ENCODE measurements at regions not wholly inside any gene's neighbourhood (a gene's known extent, or its start where the extent isn't known, plus 50 kb on each side); places are given as distances from the start of the nearest gene placed in this dataset.

DNA sequence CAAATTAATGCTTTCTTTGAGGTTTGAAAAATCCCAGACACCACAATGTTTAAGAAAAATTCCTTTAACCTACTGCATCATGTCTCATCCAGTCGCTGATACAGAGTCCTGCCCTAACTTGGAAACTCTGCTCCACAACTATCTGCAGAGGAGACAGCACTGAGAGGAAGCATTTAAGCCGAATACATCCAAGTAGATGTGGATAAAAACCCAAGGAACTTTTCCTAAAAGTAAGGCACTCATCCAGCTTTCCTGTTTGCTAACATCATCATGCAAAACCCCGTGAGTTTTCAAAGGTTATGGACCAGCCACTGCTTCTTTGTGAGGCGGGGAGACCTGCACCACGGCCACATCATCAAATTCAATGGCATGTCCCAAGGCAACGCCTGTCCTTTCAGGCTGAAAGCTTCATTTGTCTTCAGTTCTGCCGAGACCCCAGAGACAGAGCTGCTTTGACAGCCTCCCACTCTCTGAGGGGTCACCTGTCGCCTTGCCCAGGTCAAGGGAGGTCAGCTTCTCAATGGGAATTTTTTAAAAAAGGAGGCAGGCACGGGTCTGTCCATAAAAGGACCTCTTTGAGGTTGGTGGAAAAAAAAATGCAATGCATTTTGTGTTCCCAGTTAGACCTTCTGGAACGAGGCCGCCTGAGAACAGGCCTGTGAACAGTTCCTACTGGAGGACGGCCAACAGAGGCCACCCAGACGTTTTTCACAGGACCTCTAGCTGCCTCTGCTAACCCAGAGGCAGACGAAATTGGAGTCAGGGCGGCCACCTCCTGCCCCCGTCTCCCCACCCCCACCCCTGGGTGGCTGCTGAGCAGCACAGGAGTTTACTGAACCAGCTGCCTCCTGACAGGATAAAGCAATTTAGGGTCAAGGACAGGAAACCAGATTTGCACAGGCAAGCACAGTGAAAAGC, 142.5 kb upstream of the HDDC2 start:
- TF ChIP-seq CEBPB (IDR thresholded peaks at IDR 0.05; ENCODE audit: low read depth, low read length) (no peak), RFX5 (IDR thresholded peaks at IDR 0.05; ENCODE audit: low read depth, low read length) (no peak), NFE2L2 (IDR thresholded peaks at IDR 0.05; ENCODE audit: low read depth, low read length) (no peak), FOS (IDR thresholded peaks at IDR 0.05; ENCODE audit: low read depth, low read length) (no peak), RCOR1 (IDR thresholded peaks at IDR 0.05; ENCODE audit: insufficient replicate concordance, low read length) (no peak), CHD1 (IDR thresholded peaks at IDR 0.05; ENCODE audit: low read depth, low read length) (no peak), RAD21 (IDR thresholded peaks at IDR 0.05; ENCODE audit: low read length) (no peak), POLR2A (IDR thresholded peaks at IDR 0.05; ENCODE audit: low read depth, low read length) (no peak), MAFK (IDR thresholded peaks at IDR 0.05; ENCODE audit: low read depth, low read length) (no peak)
- TF ChIP-seq, protein P1, sequence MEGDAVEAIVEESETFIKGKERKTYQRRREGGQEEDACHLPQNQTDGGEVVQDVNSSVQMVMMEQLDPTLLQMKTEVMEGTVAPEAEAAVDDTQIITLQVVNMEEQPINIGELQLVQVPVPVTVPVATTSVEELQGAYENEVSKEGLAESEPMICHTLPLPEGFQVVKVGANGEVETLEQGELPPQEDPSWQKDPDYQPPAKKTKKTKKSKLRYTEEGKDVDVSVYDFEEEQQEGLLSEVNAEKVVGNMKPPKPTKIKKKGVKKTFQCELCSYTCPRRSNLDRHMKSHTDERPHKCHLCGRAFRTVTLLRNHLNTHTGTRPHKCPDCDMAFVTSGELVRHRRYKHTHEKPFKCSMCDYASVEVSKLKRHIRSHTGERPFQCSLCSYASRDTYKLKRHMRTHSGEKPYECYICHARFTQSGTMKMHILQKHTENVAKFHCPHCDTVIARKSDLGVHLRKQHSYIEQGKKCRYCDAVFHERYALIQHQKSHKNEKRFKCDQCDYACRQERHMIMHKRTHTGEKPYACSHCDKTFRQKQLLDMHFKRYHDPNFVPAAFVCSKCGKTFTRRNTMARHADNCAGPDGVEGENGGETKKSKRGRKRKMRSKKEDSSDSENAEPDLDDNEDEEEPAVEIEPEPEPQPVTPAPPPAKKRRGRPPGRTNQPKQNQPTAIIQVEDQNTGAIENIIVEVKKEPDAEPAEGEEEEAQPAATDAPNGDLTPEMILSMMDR (conservative IDR thresholded peaks at IDR 0.05; ENCODE audit: low read depth, low read length), result no peak
- TF ChIP-seq, protein P2, sequence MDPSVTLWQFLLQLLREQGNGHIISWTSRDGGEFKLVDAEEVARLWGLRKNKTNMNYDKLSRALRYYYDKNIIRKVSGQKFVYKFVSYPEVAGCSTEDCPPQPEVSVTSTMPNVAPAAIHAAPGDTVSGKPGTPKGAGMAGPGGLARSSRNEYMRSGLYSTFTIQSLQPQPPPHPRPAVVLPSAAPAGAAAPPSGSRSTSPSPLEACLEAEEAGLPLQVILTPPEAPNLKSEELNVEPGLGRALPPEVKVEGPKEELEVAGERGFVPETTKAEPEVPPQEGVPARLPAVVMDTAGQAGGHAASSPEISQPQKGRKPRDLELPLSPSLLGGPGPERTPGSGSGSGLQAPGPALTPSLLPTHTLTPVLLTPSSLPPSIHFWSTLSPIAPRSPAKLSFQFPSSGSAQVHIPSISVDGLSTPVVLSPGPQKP (IDR thresholded peaks at IDR 0.05; ENCODE audit: borderline replicate concordance, low read depth, low read length), result no peak
- TF ChIP-seq, protein P3, sequence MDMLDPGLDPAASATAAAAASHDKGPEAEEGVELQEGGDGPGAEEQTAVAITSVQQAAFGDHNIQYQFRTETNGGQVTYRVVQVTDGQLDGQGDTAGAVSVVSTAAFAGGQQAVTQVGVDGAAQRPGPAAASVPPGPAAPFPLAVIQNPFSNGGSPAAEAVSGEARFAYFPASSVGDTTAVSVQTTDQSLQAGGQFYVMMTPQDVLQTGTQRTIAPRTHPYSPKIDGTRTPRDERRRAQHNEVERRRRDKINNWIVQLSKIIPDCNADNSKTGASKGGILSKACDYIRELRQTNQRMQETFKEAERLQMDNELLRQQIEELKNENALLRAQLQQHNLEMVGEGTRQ (IDR thresholded peaks at IDR 0.05; ENCODE audit: low read depth, low read length), result no peak

More for the DNA sequence above, 142.5 kb upstream of the HDDC2 start:
- no peak overlapping the region for H2BK120ac ChIP-seq (ENCODE audit: low read depth, low read length)
- no peak overlapping the region; the same call in 1 of the 2 replicates for H3K56ac ChIP-seq (ENCODE audit: extremely low read depth, insufficient read depth, low read length)
- no peaks in the 10 kb centered on the region for H4K20me1 ChIP-seq (ENCODE audit: insufficient read depth, low read length)
- dilution Hi-C loops (cut with HindIII; ENCODE audit: low sequenced_read_pairs, unreplicated experiment) (no loop called here), intact Hi-C loops (cut with micrococcal nuclease) (no loop called here), in situ Hi-C loops (cut with MboI; ENCODE audit: low sequenced_read_pairs) (no loop called here)
- 35% methylated on average over 4 of the region's 16 CpGs; no CpG with 5 or more reads in 1 of the 2 experiments for WGBS, 2 experiments (ENCODE audit: extremely low coverage in 2 of 2, insufficient read length in 1 of 2)
- no peak overlapping the region for H3K23ac ChIP-seq (ENCODE audit: low read depth, low read length)
- H2AK9ac ChIP-seq (replicated peaks; ENCODE audit: low read depth, low read length, poor library complexity), result peak overlapping the region; percentile 37
- H3K4ac ChIP-seq (ENCODE audit: low read depth, low read length), result no peak overlapping the region
- H2AFZ ChIP-seq (replicated peaks; ENCODE audit: low read length, poor library complexity), result no peak overlapping the region
- no peak overlapping the region for H4K8ac ChIP-seq (ENCODE audit: low read depth in 2 of 2, low read length in 2 of 2)
- no peak overlapping the region for H3K9ac ChIP-seq (ENCODE audit: low read depth, low read length)
- BruUV-seq (replicated peaks), result no TSS peak
- ChIA-PET CTCF (no interaction called here), POLR2A (ENCODE audit: unreplicated experiment) (no interaction called here)
- H3K27ac ChIP-seq (ENCODE audit: insufficient read depth, low read length), result no peak overlapping the region
- no peaks in the 10 kb centered on the region for H3K4me1 ChIP-seq (ENCODE audit: control insufficient read depth, insufficient read depth, low read length)
- H3K27me3 ChIP-seq (ENCODE audit: control insufficient read depth, insufficient read depth, low read length), result no peaks in the 10 kb centered on the region
- H2AK5ac ChIP-seq (ENCODE audit: low read depth, low read length), result no peak overlapping the region
- H4K91ac ChIP-seq (ENCODE audit: insufficient read depth, low read depth, low read length), result no peak overlapping the region
- ATAC-seq (ENCODE audit: low read depth) (no peak), DNase-seq (no peak)
- H3K4me2 ChIP-seq (ENCODE audit: low read depth, low read length), result no peak overlapping the region
- H3K14ac ChIP-seq (replicated peaks; ENCODE audit: low read depth, low read length), result no peak overlapping the region
- no peaks in the 10 kb centered on the region for H3K36me3 ChIP-seq (ENCODE audit: control insufficient read depth, insufficient read depth, low read length)
- H2BK15ac ChIP-seq (ENCODE audit: low read depth, low read length), result no peak overlapping the region
- no peaks in the 10 kb centered on the region for H3K9me3 ChIP-seq (ENCODE audit: control insufficient read depth, insufficient read depth, low read length)
- no peak overlapping the region for H4K5ac ChIP-seq (ENCODE audit: low read depth, low read length)
- H2BK20ac ChIP-seq (ENCODE audit: low read depth, low read length), result no peak overlapping the region
- H3K18ac ChIP-seq (ENCODE audit: low read depth, low read length), result no peak overlapping the region
- no peak overlapping the region for H3K4me3 ChIP-seq (ENCODE audit: insufficient read depth, low read depth, low read length)
- no peaks in the 10 kb centered on the region for H3K9me1 ChIP-seq (ENCODE audit: insufficient read depth, low read length)
- no peaks in the 10 kb centered on the region for H3K79me1 ChIP-seq (ENCODE audit: low read depth in 1 of 2, low read length in 2 of 2)
- no peak overlapping the region for H2BK5ac ChIP-seq (ENCODE audit: low read depth, low read length, poor library complexity, severe bottlenecking)
